Stimulated activated CD8-positive, alpha-beta memory T cell treated with anti-CD3 and anti-CD28 coated beads, Interleukin-15, amount 100 ng/mL, for 1 hour (primary cell): ENCODE measurements at regions not wholly inside any gene's neighbourhood (a gene's known extent, or its start where the extent isn't known, plus 50 kb on each side); places are given as distances from the start of the nearest gene placed in this dataset.

Experiments used
- DNase-seq: peaks from one replicate; pipeline ENCODE4 v3.0.0-alpha.2; 2020; ENCODE audit warnings: low read depth

DNA sequence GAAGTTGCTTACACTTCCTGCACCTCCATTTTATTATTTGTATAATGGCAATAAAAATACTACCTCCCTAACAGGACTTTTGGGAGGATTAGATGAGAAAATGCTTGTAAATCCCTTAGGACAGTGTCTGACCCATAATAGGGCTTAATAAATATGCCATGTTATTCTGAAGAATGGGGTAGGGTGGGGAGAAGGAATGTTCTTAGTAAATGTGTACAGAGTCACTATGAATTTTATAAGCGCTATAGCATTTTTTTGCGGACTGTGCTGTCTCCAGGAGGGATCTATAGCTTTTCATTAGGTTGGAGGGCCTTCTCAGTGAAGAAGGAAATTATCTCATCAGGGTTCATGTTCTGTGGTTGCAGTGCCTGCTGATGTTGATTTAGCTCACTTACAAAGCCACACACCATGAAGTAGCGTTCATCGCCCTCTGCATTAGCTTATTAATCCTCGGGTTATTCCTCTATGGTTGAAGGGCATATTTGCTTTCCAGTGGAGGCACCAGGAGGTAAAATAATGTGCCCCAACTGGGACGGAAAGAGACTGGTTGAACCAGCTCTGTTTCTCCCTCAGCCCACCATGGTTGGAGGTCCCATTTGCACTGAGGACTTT is 497.1 kb downstream of the ARHGEF28 start:
- DNase-seq = no peak

DNA sequence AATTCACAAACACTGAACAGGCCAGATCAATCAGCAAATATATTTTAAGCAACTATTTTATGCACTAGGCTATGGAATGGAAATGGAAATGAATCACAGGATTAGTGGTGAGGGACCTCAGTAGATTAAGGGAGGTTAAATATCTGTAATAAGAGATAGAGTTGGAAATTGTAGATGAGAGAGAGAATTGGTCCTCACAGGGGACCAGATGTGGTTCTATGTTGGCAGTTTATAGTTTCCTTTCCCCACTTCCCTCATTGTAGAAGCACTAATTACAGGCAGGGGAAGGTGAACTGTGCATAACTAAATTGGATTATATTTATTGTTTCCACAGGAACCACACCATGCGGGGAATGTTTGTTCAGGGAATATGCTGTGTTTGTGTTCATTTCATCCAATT is 496.2 kb downstream of the ARHGEF28 start:
- no peak for DNase-seq

DNA sequence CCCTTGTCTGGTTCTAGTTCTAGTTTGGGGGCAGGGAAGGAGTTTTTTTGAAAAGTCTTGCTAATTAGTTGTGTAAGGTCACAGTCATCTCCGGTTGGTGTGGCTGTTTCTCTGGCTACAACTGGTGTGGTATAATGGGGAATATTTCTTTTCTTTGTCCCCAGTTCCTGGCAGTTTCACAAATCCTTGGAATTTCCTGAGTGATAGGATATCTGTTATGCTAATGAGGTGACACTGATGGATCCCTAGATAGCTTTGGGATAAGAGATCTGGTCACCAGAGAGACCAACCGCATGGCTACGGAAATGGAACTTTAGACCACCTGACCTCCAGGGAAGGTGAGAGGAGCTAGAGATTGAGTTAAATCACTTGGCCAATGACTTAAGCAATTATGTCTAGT is 494.6 kb downstream of the ARHGEF28 start:
- DNase-seq = no peak

DNA sequence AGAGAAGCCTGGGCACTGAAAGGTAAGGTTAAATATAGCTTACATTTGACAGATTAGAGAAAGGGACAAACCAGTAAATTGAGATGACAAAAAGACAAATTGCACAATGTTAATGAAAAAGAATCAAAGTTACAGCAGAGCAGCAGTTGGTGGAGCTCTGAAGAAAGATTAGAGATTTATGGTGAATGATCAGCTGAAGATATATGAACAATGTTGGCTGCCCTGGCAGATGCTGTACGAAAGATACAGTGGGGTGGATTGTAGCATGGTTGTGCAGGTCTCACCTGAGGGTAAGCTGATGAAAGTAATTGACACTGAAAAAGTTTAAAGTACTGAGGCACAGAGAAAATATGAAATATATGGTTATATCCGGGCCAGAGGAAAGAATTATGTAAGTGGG is 492.1 kb downstream of the ARHGEF28 start:
- no peak for DNase-seq

DNA sequence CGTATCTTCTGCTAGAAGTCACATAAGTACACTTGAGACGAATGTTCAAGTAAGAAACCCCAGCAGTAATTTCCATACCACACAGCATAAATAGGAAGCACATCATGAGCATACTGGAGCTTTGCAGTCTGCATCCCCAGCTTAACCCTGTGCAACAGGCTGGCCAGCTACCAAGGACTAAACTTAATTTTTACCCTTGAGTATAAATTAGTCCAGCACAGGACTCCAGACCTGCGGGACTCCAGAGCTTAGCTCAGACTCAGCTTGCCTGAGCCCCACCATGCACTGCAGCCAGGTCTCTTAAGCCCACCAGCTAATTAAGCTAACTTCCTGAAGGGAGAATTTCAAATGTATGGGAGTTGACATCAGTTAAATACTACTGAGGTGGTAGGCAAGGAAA is 491.0 kb downstream of the ARHGEF28 start:
- no peak for DNase-seq

DNA sequence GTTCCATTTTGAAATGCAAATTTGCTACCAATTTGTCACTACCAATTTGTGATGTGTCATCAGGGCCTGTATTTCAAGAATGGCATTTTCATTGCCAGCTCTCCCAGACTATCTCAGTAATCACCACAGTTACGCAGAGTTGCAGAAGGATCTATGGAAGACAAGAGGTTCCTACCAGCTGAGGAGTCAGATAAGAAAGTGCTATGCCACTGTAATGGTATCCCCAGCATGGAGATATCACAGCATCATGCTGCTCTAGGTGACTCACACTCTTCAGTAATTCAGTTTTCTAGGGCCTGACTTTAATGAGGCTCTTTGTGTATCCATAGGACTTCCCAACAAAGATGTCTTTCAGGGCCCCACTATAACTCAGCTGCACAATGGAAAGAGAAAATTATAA is 490.3 kb downstream of the ARHGEF28 start:
- no peak for DNase-seq

DNA sequence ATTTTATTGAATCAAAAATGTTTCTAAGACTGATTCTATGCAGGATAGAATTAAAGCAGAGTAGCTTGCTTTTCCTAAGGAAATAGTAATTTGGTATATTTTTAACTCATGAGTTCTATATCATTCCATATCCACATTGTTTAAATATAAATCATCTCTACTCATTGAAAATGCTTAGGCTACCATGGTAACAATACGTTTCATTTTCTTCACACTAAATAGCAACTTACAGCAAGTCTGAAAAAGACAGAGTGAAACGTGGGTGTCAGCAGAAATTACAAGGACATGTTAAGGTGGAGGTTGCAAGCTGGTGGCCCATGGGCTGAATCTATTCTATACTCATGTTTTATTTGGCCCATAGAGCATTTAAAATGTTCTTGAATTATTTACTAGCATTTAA is 487.9 kb downstream of the ARHGEF28 start:
- no peak for DNase-seq

DNA sequence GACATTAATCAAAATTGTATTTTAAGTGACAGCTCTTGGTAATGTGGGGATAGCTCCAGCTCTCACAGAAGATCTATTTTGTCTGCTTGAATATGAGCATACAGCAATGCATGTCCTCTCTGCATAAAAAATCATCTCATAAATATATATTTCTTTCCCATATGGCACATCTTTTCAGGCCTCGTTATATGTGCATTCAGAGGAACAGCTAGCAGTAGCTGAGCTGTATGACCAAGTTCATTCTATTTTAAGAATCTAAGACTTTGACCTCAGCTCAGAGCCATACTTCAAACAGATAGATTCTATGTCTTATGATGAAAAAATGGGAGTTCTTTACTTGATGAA is 487.2 kb downstream of the ARHGEF28 start:
- no peak for DNase-seq

DNA sequence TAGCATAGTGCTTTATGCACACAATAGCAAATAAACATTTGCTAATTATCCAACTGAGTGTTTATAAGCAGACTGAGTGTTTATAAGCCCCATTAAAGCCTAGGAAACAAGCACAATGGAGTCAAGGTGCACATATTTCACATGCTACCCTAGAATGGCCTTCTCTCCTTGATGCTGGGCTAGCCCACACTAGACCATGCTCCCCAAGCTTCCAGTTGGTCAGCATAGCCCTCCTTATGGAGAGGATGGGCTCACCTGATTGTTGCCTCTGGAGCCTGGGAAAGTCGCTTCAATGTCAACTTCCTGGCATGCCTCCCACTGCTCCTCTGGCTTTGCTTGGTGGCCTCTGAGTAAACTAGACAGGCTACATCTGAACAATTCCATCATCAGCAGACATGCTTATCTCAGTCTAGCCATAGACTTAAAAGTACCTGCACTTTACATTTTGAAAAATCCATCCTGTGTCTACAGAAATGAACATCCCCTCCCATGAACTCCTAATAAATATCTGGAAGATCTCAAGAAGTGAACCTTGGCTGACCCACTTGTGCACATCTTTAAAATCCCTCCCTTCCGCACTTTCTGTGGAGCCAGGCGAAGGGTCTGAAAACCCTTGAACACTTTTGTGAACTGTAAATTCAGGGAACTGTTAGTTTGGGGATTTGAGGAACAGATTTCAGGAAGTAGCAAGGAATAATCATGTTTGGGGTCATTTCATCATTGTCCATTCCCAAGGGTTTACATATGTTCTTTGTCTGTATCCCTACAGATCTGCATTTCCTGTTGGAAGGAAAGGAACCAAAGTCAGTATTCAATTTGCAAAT is 486.6 kb downstream of the ARHGEF28 start:
- DNase-seq = no peak

DNA sequence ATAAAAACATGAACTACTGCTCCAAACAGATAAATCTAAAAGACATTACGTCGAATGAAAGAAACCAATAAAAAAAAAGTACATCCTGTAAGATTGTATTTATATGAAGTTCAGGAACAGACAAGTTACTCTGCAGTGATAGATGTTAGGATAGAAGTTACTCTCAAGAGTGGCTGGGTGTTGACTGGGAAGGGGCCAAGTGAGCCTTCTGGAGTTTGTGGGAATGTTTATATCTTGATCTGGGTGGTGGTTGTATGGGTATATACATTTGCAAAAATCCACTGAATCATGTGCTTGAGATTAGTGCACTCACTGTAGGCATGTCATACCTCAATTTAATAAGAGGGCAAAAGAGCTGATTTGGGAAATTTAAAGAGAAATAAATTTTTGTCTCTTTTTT is 485.8 kb downstream of the ARHGEF28 start:
- no peak for DNase-seq

DNA sequence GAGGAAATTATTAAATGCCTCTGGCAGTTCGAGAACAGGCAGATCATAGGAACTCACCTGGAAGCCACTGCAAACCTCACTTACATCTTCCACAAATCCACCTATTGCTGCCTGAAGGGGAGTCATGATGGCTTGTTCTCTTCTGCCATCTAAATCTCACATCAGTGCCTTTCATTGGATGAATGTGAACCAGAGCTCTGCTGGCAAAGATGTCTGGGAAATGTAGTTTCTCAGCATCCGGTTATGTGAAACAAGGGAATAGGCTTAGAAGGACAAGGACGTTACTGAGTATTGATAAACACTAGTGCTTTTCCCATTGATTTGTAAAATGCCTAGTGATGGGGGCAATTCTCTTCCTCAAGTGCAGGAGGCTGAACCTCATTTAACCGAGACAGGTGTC is 483.3 kb downstream of the ARHGEF28 start:
- DNase-seq = no peak

DNA sequence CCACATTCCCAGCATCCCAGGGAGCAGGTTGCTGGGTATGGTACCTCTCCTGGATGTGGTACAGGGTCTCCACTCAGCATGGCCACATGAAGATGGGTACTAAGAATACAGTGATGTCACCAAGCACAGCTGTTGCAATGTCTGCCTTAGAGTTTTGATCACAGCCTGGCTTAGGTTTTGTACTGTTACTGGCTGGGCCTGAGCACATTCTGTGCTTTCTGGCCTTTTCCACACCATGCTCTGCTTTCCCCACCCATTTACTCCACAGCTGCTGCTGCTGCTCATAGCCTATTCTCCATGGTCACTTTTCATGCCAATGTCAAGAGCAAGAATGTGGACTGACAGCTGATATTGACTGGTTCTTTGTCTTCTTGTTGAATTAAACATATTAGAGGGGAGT is 481.9 kb downstream of the ARHGEF28 start:
- DNase-seq = no peak

DNA sequence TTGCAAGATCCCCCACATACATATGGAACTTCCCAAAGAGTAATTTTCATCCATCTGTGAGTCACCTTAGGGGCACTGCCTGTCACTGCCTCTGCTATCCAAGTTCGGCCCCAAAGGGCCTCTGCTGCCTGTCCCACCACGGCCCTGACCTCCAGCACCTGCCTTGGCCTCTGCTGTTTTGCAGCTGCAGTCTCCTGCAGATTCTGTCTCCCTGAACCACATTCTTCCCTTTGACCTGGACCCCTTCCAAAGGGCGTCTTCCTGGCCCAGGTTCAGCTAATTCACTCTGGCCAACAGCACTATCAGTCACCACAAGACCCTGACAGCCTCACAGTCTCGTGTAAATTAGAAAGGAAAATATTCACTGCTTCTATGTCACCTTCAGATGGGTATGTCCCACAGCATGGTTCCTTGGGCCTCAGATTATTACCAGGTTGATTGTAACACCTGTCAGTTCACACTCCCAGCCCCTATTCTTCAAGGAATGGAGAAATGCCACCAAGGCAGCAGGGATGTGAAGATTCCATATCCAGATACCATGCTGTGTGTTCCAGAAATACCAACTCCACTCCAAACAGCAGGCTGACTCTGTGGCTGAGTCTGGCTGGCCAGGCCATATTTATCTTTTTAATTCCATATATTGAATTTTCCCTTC is 479.3 kb downstream of the ARHGEF28 start:
- no peak for DNase-seq

DNA sequence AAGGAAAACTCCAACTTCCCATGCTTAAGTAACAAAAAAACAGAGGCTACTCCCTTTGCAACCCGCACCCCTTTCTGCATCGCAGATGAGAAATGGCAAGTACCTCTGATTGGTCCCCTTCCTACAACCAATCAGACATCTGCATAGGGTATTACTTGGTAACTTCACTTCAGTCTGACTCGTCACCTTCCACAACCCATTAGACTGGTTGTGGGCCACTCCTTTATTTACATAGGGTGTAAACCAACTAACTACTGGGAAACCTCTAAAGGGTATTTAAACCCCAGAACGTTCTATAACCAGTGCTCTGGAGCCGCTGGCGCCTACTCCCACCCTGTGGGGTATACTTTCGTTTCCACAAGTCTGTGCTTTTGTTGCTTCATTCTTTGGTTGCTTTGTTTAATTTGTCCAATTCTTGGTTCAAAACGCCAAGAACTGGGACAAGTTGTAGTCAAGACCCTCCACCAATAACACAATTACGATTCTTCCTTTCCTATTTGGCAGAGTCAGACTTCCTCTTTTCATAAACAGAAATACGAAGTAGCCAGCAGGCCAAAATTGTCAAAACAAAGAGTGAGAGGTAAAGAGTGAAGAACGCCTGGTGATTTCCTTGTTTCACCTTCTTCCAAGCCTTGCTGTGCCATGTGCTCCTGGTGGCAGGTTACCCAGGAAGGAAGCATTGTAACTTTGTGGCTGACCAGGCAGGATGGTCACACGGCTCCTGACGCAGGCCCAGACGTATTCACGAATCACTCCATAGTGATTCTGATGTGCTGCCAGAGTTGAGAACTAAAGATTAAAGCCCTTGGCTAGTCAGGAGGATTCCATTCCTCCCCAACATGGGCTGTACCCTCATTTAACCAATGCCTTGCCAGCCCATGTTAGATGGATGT is 477.4 kb downstream of the ARHGEF28 start:
- no peak for DNase-seq

DNA sequence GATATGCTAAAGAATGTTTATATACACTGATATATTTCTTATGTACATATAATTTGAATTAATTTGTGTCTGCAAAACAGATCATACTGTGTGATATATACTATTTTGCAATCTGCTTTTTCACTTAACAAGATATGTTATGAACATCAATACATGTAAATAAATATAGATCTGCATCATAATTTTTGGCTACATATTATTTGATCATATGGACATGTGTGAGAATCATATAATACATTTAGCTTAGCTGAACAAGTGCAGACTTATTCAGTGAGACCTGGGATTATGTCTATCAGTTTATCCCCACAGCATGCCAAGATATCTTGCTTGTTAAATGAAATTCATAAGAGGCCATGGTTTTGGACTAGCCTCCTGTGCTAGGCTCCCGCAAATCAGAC is 474.3 kb downstream of the ARHGEF28 start:
- no peak for DNase-seq

DNA sequence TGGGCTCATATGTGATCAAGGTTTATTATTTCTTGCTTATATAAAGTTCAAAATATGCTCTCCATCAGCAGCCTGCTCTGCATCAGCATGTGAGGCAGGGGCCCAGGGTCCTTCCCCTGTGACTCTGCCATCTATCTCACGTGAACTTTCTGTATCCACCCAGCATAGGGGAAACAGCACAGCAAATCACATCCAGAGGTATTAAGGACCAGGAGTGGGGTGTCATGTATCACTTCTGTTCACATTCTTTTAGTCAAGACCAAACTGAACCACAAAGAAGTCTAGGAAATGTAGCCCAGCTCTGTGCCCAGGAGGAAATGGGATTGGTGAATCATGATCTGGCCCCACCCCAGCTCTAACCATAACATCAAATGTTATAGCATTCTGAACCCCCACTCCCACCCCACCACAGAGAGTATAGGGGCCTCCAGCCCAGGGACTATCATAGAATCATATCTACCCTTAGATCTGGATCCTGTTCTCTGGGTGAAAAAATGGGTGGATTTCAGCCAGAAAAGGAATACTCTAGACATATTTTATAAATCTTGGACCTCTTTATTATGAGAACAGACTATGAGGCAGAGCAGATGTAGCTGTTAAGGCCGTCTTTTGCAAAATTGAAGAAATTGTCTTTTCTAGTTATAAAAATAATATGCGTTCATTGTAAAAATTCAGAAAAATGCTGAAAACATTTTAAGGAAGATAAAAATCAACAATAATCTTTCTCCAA is 473.7 kb downstream of the ARHGEF28 start:
- DNase-seq = no peak

DNA sequence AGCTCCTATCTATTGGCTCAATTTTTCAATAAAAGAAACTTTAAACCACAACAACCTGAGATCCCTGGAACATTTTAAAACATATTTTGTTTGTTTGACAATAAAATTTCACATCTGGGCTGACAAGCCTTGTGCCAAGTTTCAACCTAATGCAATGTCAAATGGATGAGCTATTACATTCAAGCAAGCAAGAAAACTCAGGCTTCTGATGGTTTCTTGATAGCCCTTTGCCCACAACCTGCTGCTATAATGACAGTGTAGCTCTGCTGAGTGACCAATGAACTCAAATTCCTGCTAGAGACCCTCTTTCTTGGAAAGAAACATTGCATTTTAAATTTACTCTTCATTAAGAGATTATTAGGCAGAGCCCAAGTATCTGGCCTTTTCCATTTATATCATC is 472.9 kb downstream of the ARHGEF28 start:
- DNase-seq = no peak

DNA sequence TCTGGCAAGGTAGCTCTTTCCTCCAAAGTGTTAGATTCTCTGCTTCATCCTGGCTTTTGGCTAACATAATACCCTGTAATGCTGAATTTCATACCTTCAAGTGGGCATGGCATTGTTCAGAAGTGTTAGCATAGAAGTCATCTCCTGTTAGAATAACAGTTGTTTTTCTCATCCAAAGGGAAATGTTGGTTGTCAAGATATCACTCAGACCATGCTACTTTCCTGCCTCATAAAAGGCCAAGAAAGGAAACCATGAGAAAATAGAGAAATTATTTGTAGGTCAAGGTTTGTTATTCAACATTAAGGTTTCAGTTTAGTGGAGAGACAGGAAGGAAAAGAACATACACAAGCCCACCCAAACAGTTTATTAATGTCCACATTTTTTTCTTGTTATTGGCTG is 472.5 kb downstream of the ARHGEF28 start:
- DNase-seq = no peak

DNA sequence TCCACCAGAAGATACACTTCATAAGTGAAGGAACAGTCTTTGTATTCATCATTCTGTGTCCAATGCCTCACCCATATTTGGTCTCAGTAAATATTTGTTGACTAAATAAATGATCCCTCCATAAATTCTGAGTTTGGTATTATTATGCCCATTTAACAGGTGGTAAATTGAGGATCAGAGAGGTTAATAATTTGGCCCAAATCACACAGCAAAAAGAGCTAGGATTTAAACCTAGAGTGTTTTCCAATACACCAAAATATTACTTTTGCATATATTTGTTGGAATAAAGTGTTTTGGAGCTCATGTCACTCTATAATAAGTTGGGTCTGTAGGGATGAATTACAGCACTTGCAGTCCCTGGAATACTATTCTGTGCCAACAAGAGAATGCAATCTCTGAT is 470.3 kb downstream of the ARHGEF28 start:
- no peak for DNase-seq

DNA sequence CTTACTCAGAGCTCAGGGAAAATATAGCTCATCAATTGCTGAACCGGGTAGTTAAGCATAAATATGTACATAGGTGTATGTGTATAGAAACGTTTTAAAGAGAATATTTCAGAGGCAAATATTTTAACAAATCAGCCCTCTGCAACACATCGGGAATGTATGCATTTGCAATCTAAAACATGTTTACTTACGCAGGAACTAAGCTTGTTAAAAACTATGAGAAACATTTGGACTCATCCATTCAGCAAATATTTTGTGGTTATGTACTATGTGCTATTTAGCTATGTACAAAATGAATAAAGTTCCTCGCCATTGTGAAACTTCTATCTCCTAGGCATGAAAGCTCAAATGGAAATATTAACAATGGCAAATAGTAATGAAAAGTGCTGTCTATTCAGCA is 469.9 kb downstream of the ARHGEF28 start:
- DNase-seq = no peak

DNA sequence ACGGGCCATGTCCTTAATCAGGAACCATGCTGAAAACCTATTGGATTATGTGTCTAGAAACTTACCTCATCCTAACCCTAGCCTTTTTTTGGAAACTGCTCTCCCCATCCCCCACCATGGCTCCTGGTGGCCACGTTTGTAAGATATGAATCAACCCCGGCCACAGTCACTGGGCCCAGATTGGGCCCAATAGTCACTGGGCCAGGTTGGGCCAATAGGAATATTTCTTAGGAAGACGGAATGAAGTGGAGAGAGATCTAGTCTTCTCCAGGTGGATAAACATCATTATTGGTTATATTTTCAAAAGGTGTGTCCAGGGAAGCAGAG is 468.7 kb downstream of the ARHGEF28 start:
- DNase-seq = no peak
